ENCODE measurements at regions not wholly inside any gene's neighbourhood (a gene's known extent, or its start where the extent isn't known, plus 50 kb on each side); places are given as distances from the start of the nearest gene placed in this dataset.

DNA sequence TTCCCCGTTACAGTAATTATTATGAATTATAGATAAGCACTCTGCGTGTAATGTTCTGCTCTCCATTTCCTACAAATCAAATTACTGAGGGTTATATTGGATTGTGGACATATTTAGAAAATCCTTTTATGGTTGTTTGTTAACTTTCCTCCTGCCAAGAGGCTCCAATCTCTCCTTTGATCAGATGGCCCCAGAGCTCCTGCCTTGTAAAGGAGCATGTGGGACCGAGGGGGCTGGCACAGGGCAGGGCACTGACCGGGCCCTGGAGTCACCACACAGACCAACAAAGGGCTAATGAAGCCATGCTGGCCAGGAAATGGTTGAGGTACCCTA is 415.9 kb downstream of the EFNA5 start:
- Histone ChIP-seq H3K4me3 (no peak overlapping the region), H3K36me3 (no peaks in the 10 kb centered on the region), H3K27ac (replicated peaks) (no peak overlapping the region), H3K27me3 (ENCODE audit: low read depth) (no peaks in the 10 kb centered on the region), H3K9me3 (replicated peaks) (no peaks in the 10 kb centered on the region), H3K4me1 (no peaks in the 10 kb centered on the region)
- DNase-seq = no peak
- no peak for TF ChIP-seq CTCF (IDR thresholded peaks at IDR 0.05; ENCODE audit: borderline replicate concordance)
- intact Hi-C loops (cut with micrococcal nuclease) = no loop called here

- H3K27me3 ChIP-seq (ENCODE audit: low read depth) = no peaks in the 10 kb centered on the region
- intact Hi-C loops (cut with micrococcal nuclease) = no loop called here
- H3K4me3 ChIP-seq = no peak overlapping the region
- H3K4me1 ChIP-seq = no peaks in the 10 kb centered on the region
- no peak for TF ChIP-seq CTCF (IDR thresholded peaks at IDR 0.05; ENCODE audit: borderline replicate concordance)
- H3K27ac ChIP-seq (replicated peaks) = no peak overlapping the region
- no peak for DNase-seq
- no peaks in the 10 kb centered on the region for H3K9me3 ChIP-seq (replicated peaks)
- no peaks in the 10 kb centered on the region for H3K36me3 ChIP-seq
Measured at GRCh38 chr5:107254214-107254901, 416.4 kb downstream of the EFNA5 start.

GRCh38 chr5:107253246-107253645 is 417.5 kb downstream of the EFNA5 start:
- no peak overlapping the region for H3K4me3 ChIP-seq
- no peaks in the 10 kb centered on the region for H3K27me3 ChIP-seq (ENCODE audit: low read depth)
- DNase-seq = no peak
- H3K36me3 ChIP-seq = no peaks in the 10 kb centered on the region
- H3K9me3 ChIP-seq (replicated peaks) = no peaks in the 10 kb centered on the region
- H3K27ac ChIP-seq (replicated peaks) = no peak overlapping the region
- intact Hi-C loops (cut with micrococcal nuclease) = no loop called here
- no peak for TF ChIP-seq CTCF (IDR thresholded peaks at IDR 0.05; ENCODE audit: borderline replicate concordance)
- H3K4me1 ChIP-seq = no peaks in the 10 kb centered on the region

- DNase-seq = no peak
- H3K9me3 ChIP-seq (replicated peaks) = no peaks in the 10 kb centered on the region
- no peak for TF ChIP-seq CTCF (IDR thresholded peaks at IDR 0.05; ENCODE audit: borderline replicate concordance)
- intact Hi-C loops (cut with micrococcal nuclease) = no loop called here
- no peak overlapping the region for H3K27ac ChIP-seq (replicated peaks)
- no peaks in the 10 kb centered on the region for H3K4me1 ChIP-seq
- no peaks in the 10 kb centered on the region for H3K36me3 ChIP-seq
- no peaks in the 10 kb centered on the region for H3K27me3 ChIP-seq (ENCODE audit: low read depth)
- H3K4me3 ChIP-seq = no peak overlapping the region
Measured at GRCh38 chr5:107251151-107251550, 419.6 kb downstream of the EFNA5 start.

DNA sequence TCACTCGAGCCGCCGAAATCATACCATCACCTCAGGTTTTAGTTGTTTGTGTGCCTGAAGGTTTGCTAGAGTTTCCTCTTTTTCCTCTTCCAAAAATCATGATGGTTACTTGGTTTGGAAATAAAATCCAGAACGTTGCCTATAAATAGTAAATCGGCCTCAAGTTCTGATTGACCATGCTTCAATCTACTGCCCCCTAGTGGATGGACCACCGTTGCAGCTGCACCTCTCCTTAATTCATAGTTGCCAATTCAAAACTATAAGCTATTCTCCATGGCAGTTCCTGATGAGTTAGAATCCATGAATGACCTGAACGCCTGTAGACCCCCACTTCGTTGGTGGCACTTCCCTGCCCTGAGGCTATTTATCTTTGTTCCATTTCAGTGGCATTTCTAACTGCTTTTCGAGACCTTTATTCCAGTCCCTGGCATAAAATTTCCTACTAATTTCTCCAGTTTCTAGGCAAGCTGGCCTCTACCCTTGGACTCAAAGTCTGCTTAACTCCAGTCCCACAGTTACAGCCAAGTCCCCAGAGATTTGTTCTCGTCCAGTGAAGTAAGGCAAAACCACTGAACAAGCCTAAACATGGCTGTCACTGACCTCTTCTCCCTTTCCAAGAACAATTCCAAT is 422.6 kb downstream of the EFNA5 start:
- peak; percentile 73 for TF ChIP-seq CTCF (IDR thresholded peaks at IDR 0.05; ENCODE audit: borderline replicate concordance)
- intact Hi-C loops (cut with micrococcal nuclease) = no loop called here
- H3K27me3 ChIP-seq (ENCODE audit: low read depth) = no peaks in the 10 kb centered on the region
- no peak overlapping the region for H3K27ac ChIP-seq (replicated peaks)
- no peaks in the 10 kb centered on the region for H3K36me3 ChIP-seq
- no peaks in the 10 kb centered on the region for H3K9me3 ChIP-seq (replicated peaks)
- H3K4me3 ChIP-seq = no peak overlapping the region
- H3K4me1 ChIP-seq = no peaks in the 10 kb centered on the region
- DNase-seq = peak; percentile 21

Data from left ventricle myocardium inferior (tissue), 1 donor.